ENCODE measurements at regions not wholly inside any gene's neighbourhood (a gene's known extent, or its start where the extent isn't known, plus 50 kb on each side); places are given as distances from the start of the nearest gene placed in this dataset.
A peak's percentile ranks its signal among the peaks of the same experiment; 100 is the strongest.
"Not testable (repeated sequence)": the region's sequence is repeated elsewhere in the genome, so short reads cannot be mapped to it uniquely, and the experiment has no call there.

DNA sequence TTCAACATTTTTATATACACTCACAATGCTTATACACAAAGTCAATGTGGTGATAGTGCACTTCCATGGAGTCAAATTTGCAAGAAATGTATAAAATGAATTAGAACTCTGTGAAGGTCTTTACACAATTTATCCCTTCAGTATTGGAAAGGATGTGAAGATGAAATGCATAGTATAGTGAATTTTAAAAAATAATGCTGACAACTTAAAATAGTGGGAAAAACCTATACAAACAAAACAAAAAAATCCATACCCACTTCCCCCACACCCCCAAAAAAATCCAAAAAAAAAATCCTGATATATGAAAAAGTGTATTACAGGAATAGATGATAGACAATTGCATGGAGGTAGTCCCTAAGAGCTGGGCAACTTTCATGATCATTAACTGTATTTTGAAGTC is 165.3 kb downstream of the HLX start:
- DNase-seq: no peak
- no peaks in the 10 kb centered on the region for H3K9me3 ChIP-seq
- H3K4me1 ChIP-seq: peaks cover 0 to 10% of the 10 kb centered on the region in 2 donors
- H3K27ac ChIP-seq: no peak overlapping the region
- TF ChIP-seq POLR2A (IDR thresholded peaks at IDR 0.05): no peak
- TF ChIP-seq, protein P1, sequence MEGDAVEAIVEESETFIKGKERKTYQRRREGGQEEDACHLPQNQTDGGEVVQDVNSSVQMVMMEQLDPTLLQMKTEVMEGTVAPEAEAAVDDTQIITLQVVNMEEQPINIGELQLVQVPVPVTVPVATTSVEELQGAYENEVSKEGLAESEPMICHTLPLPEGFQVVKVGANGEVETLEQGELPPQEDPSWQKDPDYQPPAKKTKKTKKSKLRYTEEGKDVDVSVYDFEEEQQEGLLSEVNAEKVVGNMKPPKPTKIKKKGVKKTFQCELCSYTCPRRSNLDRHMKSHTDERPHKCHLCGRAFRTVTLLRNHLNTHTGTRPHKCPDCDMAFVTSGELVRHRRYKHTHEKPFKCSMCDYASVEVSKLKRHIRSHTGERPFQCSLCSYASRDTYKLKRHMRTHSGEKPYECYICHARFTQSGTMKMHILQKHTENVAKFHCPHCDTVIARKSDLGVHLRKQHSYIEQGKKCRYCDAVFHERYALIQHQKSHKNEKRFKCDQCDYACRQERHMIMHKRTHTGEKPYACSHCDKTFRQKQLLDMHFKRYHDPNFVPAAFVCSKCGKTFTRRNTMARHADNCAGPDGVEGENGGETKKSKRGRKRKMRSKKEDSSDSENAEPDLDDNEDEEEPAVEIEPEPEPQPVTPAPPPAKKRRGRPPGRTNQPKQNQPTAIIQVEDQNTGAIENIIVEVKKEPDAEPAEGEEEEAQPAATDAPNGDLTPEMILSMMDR (IDR thresholded peaks at IDR 0.05): no peak
- no peaks in the 10 kb centered on the region for H3K27me3 ChIP-seq
- no peaks in the 10 kb centered on the region for H3K36me3 ChIP-seq
- H3K4me3 ChIP-seq (replicated peaks in 1 of 3): no peak overlapping the region
- intact Hi-C loops (cut with DNase I): no loop called here

DNA sequence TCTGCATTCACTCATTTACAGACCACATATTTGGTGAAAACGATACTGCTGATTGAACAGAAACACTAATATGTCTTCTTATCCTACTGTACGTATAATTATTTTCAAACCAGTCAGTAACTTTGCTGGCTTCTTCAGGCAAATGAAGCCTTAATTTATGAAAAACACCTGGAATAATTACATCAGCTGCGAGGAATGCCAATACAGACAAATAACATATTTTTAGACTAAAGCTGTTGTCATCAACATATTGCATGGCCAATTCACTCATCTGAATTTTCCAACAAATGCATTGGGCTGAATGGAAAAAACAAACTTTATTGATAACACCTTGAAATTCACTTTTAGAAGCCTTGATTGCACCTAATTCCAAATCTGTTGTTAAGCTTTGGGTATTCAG is 165.9 kb downstream of the HLX start:
- TF ChIP-seq POLR2A (IDR thresholded peaks at IDR 0.05): no peak
- TF ChIP-seq, protein P1 (IDR thresholded peaks at IDR 0.05): no peak
- Histone ChIP-seq H3K27ac (no peak overlapping the region), H3K27me3 (no peaks in the 10 kb centered on the region), H3K4me1 (peaks cover 0 to 10% of the 10 kb centered on the region in 2 donors), H3K9me3 (no peaks in the 10 kb centered on the region), H3K36me3 (no peaks in the 10 kb centered on the region), H3K4me3 (replicated peaks in 1 of 3) (no peak overlapping the region)
- WGBS, 2 donors: 94 to 97% methylated on average over 3 of the region's 3 CpGs
- no peak for DNase-seq
- intact Hi-C loops (cut with DNase I): no loop called here

DNA sequence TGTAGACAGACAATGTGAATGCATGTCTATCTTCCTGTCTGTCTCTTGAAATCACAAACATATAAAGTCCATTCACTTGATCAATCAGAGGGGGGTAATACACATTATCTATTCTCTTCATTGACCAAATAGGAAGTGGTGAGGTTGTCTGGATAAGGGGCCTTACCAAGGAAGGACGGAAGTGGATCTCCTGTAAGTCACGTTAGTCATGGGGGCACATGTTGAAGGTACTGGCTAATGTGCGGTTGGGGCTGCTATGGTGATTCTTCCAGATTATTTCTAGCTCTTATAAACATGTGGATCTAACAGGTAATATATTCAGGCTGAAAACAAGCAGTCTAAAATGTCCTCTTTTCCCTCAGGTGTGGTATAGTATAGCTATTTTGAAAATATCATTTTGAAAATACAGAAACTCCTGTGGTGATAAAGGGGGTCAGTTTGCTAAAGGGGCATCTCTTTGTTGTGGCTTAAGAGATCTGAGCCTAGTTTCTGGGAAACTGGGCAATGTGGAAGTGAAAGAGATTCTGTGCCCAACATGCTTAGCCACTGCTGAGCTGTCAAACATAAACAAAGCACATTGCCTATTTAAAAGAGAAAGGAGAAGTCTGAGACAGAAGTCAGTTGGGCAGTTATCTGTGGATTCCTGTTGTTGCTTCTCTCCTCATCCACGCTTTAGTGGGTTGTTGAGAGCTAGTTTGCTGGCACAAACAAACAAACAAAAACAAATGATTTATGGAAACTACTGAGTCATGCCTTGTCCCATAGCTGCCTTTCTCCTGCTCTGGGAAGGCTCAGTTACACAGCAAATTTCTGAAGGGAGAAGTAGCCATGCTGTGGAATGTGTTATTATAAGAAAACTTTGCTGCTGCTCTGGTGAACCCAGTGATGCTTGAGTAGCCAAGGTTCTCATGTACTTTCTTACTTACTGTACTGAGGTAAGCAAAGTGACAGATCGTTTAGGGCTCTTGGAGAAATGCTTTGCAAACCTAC is 166.9 kb downstream of the HLX start:
- H3K27ac ChIP-seq: peak overlapping the region in 1 of 3 donors; percentile 29
- no peaks in the 10 kb centered on the region for H3K27me3 ChIP-seq
- intact Hi-C loops (cut with DNase I): no loop called here
- no peaks in the 10 kb centered on the region for H3K9me3 ChIP-seq
- WGBS, 2 donors: 58 to 62% methylated on average over 5 of the region's 5 CpGs
- peaks cover 0 to 10% of the 10 kb centered on the region in 2 donors for H3K4me1 ChIP-seq
- DNase-seq: peak; percentile 9 to 41
- no peak for TF ChIP-seq POLR2A (IDR thresholded peaks at IDR 0.05)
- TF ChIP-seq, protein P1 (IDR thresholded peaks at IDR 0.05): no peak
- H3K36me3 ChIP-seq: no peaks in the 10 kb centered on the region
- no peak overlapping the region for H3K4me3 ChIP-seq (replicated peaks in 1 of 3)

GRCh38 chr1:221051391-221051790 is 172.1 kb downstream of the HLX start:
- intact Hi-C loops (cut with DNase I); H3K4me3 ChIP-seq (replicated peaks in 1 of 3); H3K27me3 ChIP-seq; H3K4me1 ChIP-seq; H3K36me3 ChIP-seq; H3K9me3 ChIP-seq; DNase-seq; H3K27ac ChIP-seq: not testable (repeated sequence)
- WGBS, 2 donors: 86 to 90% methylated on average over 4 of the region's 4 CpGs

GRCh38 chr1:221053889-221054288 is 174.6 kb downstream of the HLX start:
- no peak for TF ChIP-seq POLR2A (IDR thresholded peaks at IDR 0.05)
- TF ChIP-seq, protein P1 (IDR thresholded peaks at IDR 0.05): no peak
- WGBS, 2 donors: 58 to 79% methylated on average over 4 of the region's 4 CpGs
- H3K27me3 ChIP-seq: no peaks in the 10 kb centered on the region
- no peak overlapping the region for H3K27ac ChIP-seq
- H3K4me1 ChIP-seq: no peaks in the 10 kb centered on the region
- no peaks in the 10 kb centered on the region for H3K9me3 ChIP-seq
- intact Hi-C loops (cut with DNase I): no loop called here
- no peak for DNase-seq
- no peak overlapping the region for H3K4me3 ChIP-seq (replicated peaks in 1 of 3)
- no peaks in the 10 kb centered on the region for H3K36me3 ChIP-seq

Measured in thyroid gland (tissue), 4 donors.